Panc1 (cell line): ENCODE measurements at regions not wholly inside any gene's neighbourhood (a gene's known extent, or its start where the extent isn't known, plus 50 kb on each side); places are given as distances from the start of the nearest gene placed in this dataset.

ENCODE experiments used
- POLR2AphosphoS5 ChIP-seq: IDR thresholded peaks from 2 replicates; pipeline ENCODE4 v1.6.1; 2012; ENCODE audit warnings: mild to moderate bottlenecking, low read depth, low read length, moderate library complexity
- TF ChIP-seq, protein P1 (sequence below): fragments of 450-650 bp; IDR thresholded peaks from 2 replicates; pipeline ENCODE4 v1.5.1; 2017; ENCODE audit warnings: mild to moderate bottlenecking
- TF ChIP-seq, protein P2 (sequence below), 2 experiments: IDR thresholded peaks; 2 replicates each; pipeline ENCODE4 v1.6.1; 2011 to 2012; ENCODE audit warnings: low read depth in 2 of 2, control low read depth in 1 of 2, low read length in 1 of 2, mild to moderate bottlenecking in 1 of 2, moderate library complexity in 1 of 2; ENCODE audit not compliant: insufficient read depth in 1 of 2

DNA sequence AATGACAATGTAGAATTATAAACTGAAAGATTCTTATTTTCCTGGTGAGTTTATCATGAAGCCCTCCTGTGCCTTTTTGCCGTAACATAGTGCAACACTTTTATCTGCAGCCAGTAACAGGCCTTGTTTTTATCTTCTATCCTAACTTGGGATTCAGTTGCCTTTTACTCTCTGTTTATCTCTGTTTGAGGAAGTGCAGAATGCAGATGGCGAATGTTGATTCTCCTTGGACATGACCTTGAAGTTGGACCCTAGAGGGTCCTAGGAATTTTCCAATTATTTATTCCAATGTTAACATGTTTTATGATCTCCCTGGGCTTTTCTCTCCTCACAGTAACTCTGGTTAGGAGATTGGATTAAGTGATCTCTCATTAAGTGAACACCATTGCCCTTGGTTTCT lies 165.0 kb downstream of the FMR1NB start:
- TF ChIP-seq, protein P1, sequence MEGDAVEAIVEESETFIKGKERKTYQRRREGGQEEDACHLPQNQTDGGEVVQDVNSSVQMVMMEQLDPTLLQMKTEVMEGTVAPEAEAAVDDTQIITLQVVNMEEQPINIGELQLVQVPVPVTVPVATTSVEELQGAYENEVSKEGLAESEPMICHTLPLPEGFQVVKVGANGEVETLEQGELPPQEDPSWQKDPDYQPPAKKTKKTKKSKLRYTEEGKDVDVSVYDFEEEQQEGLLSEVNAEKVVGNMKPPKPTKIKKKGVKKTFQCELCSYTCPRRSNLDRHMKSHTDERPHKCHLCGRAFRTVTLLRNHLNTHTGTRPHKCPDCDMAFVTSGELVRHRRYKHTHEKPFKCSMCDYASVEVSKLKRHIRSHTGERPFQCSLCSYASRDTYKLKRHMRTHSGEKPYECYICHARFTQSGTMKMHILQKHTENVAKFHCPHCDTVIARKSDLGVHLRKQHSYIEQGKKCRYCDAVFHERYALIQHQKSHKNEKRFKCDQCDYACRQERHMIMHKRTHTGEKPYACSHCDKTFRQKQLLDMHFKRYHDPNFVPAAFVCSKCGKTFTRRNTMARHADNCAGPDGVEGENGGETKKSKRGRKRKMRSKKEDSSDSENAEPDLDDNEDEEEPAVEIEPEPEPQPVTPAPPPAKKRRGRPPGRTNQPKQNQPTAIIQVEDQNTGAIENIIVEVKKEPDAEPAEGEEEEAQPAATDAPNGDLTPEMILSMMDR = no peak
- no peak for TF ChIP-seq POLR2AphosphoS5
- TF ChIP-seq, protein P2, sequence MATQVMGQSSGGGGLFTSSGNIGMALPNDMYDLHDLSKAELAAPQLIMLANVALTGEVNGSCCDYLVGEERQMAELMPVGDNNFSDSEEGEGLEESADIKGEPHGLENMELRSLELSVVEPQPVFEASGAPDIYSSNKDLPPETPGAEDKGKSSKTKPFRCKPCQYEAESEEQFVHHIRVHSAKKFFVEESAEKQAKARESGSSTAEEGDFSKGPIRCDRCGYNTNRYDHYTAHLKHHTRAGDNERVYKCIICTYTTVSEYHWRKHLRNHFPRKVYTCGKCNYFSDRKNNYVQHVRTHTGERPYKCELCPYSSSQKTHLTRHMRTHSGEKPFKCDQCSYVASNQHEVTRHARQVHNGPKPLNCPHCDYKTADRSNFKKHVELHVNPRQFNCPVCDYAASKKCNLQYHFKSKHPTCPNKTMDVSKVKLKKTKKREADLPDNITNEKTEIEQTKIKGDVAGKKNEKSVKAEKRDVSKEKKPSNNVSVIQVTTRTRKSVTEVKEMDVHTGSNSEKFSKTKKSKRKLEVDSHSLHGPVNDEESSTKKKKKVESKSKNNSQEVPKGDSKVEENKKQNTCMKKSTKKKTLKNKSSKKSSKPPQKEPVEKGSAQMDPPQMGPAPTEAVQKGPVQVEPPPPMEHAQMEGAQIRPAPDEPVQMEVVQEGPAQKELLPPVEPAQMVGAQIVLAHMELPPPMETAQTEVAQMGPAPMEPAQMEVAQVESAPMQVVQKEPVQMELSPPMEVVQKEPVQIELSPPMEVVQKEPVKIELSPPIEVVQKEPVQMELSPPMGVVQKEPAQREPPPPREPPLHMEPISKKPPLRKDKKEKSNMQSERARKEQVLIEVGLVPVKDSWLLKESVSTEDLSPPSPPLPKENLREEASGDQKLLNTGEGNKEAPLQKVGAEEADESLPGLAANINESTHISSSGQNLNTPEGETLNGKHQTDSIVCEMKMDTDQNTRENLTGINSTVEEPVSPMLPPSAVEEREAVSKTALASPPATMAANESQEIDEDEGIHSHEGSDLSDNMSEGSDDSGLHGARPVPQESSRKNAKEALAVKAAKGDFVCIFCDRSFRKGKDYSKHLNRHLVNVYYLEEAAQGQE (IDR thresholded peaks at IDR 0.05; ENCODE audit: insufficient read depth in 1 of 2, low read depth in 2 of 2, low read length in 1 of 2) = no peak
